SH-SY5Y (cell line): ENCODE measurements at regions not wholly inside any gene's neighbourhood (a gene's known extent, or its start where the extent isn't known, plus 50 kb on each side); places are given as distances from the start of the nearest gene placed in this dataset.

Experiments
- GATA2 ChIP-seq: IDR thresholded peaks from 2 replicates; pipeline ENCODE4 v1.6.1; 2011; ENCODE audit warnings: mild to moderate bottlenecking, low read depth, low read length
- GATA3 ChIP-seq: IDR thresholded peaks from 2 replicates; pipeline ENCODE4 v1.6.1; 2011; ENCODE audit warnings: low read depth, mild to moderate bottlenecking, low read length, moderate library complexity

DNA sequence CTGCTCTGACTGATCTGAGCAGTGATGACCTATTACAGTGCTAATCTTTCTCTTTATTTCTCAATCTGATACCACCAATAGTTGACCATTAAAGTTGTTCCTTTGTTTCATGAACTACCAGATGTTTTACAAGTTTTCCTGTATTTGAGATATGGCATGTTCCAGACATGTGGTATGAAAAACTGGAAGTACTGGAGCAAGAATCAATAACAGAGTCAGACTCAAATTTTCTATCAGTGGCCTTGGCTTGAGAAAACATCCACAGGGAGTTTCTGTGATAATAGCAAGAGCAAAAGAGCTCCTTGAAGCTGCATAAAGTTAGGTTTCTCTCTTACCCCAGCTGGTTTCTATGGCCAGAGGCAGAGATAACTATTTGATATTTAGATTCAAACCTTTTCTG is 469.0 kb upstream of the STEAP1 start:
- no peak for TF ChIP-seq GATA3
- TF ChIP-seq GATA2: no peak

- TF ChIP-seq GATA2 (no peak), GATA3 (no peak)
Measured at GRCh38 chr7:89687211-89687610, 467.1 kb upstream of the STEAP1 start.

DNA sequence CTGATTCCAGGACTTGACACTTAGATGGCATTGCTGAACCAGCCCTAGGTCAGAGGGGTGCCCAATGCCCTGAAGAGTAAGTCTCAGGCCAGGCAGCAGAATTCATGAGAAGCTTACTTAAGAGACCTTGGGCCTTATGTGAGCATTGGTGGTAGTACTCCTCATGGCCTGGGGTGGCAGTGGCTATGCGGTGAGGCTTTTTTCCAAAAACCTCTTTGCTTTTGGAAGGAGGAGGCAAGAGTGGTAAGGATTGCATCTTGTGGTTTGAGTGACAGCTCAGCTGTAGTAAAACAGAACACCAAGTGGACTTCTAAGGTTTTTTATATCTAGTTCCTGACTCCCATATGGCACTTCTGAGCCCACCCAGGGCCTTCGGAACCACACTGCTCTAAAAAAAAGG is 459.0 kb upstream of the STEAP1 start:
- TF ChIP-seq GATA2: no peak
- TF ChIP-seq GATA3: no peak

DNA sequence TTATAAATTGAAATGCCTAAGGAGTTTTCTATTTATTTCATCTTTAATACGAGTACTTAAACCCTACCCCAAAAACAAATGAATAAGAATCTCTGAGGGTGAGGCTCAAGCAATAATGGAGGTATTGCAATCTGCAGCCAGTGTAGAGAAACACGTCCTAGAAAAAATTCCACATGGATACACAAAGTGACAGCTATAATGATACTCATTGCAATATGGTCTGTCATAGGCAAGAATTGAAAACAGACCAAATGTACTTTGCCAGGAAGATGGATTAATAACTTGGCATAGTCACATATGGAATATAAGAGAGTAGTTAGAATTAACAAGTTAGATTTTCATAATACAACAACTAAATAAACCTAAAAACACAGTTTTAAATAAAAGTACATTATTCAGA is 440.1 kb upstream of the STEAP1 start:
- TF ChIP-seq GATA3: no peak
- TF ChIP-seq GATA2: no peak

DNA sequence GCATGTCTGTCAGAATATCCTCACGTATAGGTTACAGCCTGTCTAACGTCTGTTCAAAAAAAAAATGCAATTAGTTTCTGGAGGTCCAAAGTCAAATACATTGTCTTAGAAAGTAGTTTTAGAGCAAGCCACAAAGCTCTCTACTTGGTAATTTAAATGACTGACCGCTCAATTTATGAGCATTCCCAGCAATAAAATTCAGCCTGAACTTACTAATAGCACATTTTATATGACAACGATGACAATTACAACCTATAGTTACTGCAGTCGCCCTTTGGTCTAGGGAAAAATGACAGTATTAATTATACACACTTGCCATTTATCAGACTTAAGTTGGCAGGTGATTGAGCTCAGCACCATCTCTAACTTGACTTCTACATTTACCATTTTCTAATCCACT is 425.8 kb upstream of the STEAP1 start:
- TF ChIP-seq GATA3 (no peak), GATA2 (no peak)

DNA sequence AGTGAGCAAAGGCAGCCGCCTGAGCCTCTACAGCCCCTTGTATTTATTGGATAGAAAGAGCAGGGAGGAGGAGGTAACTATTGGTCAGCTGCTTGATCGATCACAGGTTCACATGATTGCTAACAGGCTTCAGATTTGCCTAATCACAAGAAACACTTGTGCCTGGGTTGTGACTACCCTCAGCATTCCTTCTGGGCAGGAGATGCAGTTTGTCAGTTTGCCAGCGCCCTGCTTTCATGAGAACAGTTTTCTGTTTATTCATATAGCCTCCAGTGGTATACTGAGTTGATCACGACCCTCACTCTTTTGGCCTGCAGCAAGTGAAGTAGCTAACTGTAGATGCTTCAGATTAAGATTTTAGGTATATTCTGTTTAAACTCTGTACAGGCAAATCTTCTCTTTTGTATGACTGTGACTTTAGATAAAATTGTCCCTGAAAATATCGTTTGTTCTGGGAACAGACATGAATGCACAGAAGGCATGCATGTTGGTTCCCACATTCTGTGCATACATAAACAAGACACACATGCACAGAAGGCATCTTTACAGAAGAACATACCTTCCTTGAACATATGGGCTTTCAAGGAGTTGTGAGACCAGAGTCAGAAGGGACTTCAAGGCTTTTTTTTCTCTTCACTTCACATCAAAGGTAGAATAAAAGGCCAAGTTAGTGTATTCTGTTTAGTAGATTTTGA is 422.4 kb upstream of the STEAP1 start:
- TF ChIP-seq GATA3: no peak

DNA sequence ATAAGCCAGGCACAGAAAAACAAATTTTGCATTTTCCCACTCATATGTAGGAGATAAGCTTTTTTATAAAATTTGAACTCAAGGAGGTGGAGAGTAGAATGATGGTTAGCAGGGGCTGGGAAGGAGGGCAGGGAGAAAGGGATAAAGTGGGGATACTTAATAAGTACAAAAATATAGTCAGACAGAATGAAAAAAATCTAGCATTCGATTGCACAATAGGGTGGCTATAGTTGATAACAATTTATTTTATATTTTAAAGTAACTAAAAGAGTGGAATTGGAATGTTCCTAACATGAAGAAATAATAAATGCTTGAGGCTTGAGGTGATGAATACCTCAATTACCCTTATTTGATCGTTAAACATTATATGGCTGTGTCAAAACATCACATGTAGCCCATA is 415.7 kb upstream of the STEAP1 start:
- TF ChIP-seq GATA2: no peak
- no peak for TF ChIP-seq GATA3

DNA sequence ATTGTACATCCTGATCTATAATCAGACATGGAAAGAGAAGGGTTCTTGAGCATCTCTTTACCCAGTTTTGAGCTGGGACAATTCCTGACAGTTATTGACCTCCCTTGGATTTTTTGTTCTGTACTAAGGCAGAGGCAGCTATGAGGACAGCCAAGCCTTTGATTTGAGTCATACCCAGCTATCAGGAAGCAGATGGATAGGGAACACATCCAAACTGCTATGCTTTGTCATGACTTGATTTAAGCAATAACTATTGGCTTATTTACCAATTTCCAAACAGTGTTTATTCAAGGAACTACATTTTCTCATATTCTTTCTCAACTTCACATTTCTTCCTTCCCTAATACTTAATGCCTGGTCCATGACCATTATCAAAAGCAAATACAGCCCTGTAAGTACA is 396.4 kb upstream of the STEAP1 start:
- no peak for TF ChIP-seq GATA3
- no peak for TF ChIP-seq GATA2

DNA sequence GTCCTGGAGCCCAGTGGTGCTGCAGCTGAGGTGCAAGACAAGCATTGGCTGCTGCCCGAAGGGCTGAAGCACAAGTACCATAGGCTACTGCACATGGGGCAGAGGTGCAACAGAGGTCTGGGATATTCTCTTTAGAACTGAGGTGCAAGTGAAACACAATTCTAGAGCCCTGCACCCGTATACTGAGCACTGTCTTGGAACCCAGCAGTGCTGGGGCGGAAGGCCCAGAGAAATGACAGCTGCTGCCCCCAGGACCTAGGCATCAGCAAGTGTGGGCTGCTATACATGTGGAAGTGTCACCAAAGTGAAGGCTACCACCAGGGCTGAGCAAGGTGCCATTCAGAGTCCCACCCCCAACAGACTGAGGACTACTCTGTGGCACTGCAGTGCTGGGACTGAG is 393.6 kb upstream of the STEAP1 start:
- no peak for TF ChIP-seq GATA2
- TF ChIP-seq GATA3: no peak

DNA sequence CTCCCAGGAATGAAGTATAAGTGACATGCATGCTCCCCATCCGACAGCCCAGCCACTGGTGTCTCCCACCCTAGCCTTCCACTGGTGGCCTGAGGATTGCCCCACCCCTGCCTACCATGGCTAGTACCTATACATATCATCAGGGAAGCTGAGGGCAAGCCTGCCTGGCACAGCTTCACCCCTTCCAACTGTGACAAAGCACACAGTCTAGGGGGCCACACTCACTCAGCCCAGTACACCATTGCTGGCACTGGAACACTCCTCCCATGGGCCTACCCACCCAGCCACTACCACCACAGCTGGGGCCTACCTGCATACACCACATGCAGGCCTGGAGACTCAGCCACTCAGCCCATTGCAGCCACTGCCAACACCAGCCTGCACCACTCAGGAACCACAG is 393.1 kb upstream of the STEAP1 start:
- TF ChIP-seq GATA2 (no peak), GATA3 (no peak)

DNA sequence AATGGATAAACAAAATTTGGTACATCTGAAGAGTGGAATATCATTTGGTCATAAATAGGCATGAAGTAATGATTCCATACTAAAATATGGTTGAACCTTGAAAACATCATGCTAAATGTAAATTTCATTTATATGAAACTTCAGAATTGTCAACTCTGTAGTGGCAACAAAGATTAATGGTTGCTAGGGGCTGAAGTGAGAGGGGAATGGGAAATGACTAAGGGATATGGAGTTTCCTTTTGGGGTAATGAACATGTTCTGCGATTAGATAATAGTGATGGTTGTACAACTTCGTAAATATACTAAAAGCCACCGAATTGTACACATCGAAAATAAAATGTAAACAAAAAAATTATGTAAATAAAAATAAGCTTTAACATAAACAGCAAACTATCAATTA is 384.1 kb upstream of the STEAP1 start:
- TF ChIP-seq GATA3 (no peak), GATA2 (no peak)

DNA sequence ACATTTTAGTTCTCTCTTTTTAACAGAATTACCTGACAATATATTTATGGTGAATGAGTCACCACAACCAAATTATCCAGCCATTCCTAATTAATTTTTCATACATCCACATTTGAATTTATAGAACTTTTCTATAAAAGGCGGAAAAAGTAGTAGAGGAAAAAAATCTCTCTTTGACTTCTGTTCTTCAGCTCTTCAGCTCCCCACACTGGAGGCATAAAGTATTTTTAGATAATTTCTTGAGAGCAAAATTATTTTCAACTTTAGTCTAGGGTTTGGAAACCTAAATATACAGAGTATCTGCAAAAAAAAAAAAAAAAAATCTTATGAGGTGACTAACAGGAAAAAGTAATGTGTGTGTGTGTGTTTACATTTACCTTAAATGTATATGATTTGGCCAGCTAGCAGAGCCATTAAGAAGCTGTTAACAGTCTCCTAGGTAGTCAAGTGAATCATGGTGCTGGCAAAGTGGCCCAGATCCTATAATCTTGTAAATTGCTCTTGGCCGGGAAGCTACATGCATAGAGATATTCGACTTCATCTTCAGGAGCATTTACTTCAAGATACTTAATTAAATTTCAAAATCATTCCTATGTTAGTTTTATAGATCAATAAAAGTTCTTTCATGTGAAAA is 383.1 kb upstream of the STEAP1 start:
- TF ChIP-seq GATA2 (no peak), GATA3 (no peak)

DNA sequence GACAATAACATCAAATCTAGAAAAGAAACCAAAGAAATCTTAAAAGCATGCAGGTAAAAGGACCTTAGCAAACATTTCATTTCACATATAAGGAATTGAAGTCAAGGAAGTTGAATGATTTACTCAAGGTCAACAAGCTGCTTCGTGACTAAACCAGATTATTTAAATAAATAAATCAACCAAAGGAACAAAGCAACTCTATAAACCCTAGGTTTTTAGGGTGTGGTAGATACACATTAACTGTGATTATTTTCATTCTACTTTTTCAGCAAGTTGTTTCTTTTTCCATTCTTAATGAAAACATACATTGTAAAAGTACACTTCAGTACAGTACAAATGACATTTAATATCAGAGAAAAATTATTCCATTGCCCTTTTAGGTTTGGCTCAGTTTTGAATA is 382.0 kb upstream of the STEAP1 start:
- TF ChIP-seq GATA3: no peak
- TF ChIP-seq GATA2: no peak

GRCh38 chr7:89773611-89774010 is 380.7 kb upstream of the STEAP1 start:
- TF ChIP-seq GATA2 (no peak), GATA3 (no peak)

- TF ChIP-seq GATA3 (no peak), GATA2 (no peak)
Measured at GRCh38 chr7:89775459-89775858, 378.8 kb upstream of the STEAP1 start.
